ENCODE measurements at regions not wholly inside any gene's neighbourhood (a gene's known extent, or its start where the extent isn't known, plus 50 kb on each side); places are given as distances from the start of the nearest gene placed in this dataset.

GRCh38 chr4:24655326-24655725 is 71.0 kb upstream of the DHX15 start:
- TF ChIP-seq, protein P1, sequence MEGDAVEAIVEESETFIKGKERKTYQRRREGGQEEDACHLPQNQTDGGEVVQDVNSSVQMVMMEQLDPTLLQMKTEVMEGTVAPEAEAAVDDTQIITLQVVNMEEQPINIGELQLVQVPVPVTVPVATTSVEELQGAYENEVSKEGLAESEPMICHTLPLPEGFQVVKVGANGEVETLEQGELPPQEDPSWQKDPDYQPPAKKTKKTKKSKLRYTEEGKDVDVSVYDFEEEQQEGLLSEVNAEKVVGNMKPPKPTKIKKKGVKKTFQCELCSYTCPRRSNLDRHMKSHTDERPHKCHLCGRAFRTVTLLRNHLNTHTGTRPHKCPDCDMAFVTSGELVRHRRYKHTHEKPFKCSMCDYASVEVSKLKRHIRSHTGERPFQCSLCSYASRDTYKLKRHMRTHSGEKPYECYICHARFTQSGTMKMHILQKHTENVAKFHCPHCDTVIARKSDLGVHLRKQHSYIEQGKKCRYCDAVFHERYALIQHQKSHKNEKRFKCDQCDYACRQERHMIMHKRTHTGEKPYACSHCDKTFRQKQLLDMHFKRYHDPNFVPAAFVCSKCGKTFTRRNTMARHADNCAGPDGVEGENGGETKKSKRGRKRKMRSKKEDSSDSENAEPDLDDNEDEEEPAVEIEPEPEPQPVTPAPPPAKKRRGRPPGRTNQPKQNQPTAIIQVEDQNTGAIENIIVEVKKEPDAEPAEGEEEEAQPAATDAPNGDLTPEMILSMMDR (IDR thresholded peaks at IDR 0.05), result no peak
- no peaks in the 10 kb centered on the region for H3K36me3 ChIP-seq
- no peak for DNase-seq (ENCODE audit: low spot score)
- no peaks in the 10 kb centered on the region for H3K9me3 ChIP-seq
- no peaks in the 10 kb centered on the region for H3K4me1 ChIP-seq
- no peak overlapping the region for H3K4me3 ChIP-seq
- H3K27me3 ChIP-seq, result no peaks in the 10 kb centered on the region
- H3K27ac ChIP-seq, result no peak overlapping the region

GRCh38 chr4:24655971-24656370 is 71.6 kb upstream of the DHX15 start:
- H3K4me3 ChIP-seq, result no peak overlapping the region
- H3K9me3 ChIP-seq, result no peaks in the 10 kb centered on the region
- TF ChIP-seq, protein P1 (IDR thresholded peaks at IDR 0.05), result no peak
- H3K27ac ChIP-seq, result no peak overlapping the region
- no peaks in the 10 kb centered on the region for H3K27me3 ChIP-seq
- no peaks in the 10 kb centered on the region for H3K4me1 ChIP-seq
- DNase-seq (ENCODE audit: low spot score), result no peak
- no peaks in the 10 kb centered on the region for H3K36me3 ChIP-seq

GRCh38 chr4:24656906-24657305 is 72.6 kb upstream of the DHX15 start:
- Histone ChIP-seq H3K27ac (no peak overlapping the region), H3K27me3 (no peaks in the 10 kb centered on the region), H3K9me3 (no peaks in the 10 kb centered on the region), H3K4me3 (no peak overlapping the region), H3K36me3 (no peaks in the 10 kb centered on the region), H3K4me1 (no peaks in the 10 kb centered on the region)
- DNase-seq (ENCODE audit: low spot score), result no peak
- TF ChIP-seq, protein P1 (IDR thresholded peaks at IDR 0.05), result no peak

DNA sequence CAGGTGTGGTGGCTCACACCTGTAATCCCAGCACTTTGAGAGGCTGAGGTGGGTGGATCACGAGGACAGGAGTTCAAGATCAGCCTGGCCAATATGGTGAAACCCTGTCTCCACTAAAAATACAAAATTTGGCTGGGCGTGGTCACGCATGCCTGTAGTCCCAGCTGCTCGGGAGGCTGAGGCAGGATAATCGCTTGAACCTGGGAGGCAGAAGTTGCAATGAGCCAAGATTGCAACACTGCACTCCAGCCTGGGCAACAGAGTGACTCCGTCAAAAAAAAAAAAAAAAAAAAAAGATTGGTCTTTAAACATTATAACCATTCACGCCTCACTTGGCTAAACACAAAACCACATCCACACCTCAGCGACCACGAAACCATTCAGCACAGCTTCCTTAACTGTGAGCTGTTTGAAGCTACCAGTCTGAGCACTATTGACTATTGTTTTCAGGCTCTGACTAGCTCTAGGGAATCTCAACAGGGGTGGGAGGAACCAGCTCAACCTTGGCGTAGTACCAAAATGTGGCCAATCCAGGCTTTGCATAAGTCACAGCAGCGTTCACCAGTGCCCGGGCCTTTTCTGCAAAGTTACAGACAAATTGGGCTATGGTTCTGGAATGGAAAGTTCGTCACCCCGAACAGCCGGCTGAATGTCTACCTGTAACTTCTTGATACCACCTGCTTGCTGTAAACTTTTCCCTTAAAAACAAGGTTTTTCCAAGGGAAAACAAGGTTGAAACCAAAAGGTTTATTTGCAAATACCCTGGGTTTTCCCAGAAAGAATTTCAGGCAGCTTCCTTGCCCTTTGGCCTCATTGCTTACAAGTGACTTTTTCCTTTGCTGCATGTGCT is 73.6 kb upstream of the DHX15 start:
- Histone ChIP-seq H3K4me1 (no peaks in the 10 kb centered on the region), H3K36me3 (no peaks in the 10 kb centered on the region), H3K27me3 (no peaks in the 10 kb centered on the region), H3K9me3 (no peaks in the 10 kb centered on the region), H3K4me3 (no peak overlapping the region), H3K27ac (peak overlapping the region in 1 of 2 donors; percentile 29)
- TF ChIP-seq, protein P1 (IDR thresholded peaks at IDR 0.05), result no peak
- peak; percentile 63 for DNase-seq (ENCODE audit: low spot score)

DNA sequence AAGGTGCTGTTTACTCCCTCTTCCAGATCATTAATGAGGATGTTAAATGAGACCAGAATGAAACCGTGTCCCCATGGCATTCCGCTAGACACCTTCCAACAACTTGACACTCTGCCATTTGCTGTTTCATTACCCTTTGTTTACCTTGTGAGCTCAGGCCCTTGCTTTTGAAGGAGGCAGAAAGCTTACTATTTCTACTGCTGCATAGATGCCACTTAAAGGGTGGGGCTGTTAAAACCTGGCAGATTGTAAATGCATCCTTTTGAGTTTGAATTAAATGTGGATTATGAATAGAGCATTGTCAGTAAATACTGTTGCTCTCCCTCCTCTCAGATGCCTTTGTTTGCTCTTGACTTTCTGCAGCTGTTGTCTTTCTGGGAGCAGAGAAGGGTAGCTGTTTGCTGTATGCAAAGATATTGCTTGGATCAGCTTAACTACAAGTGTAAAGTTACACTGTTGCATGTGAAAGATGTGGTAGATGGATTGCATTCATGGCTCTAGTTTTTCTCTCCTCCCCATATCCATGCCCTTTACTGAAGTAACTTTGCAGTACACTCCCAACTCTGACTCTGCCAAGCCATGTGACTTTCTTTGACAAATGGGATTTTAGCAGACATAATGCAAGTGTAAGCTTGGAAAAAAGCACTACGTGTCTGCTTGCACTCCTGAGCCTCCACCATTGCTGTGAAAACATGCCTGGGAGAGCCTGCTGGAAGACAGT is 75.0 kb upstream of the DHX15 start:
- TF ChIP-seq, protein P1 (IDR thresholded peaks at IDR 0.05), result no peak
- Histone ChIP-seq H3K36me3 (no peaks in the 10 kb centered on the region), H3K4me1 (no peaks in the 10 kb centered on the region), H3K27me3 (no peaks in the 10 kb centered on the region), H3K9me3 (no peaks in the 10 kb centered on the region), H3K4me3 (no peak overlapping the region), H3K27ac (no peak overlapping the region)
- no peak for DNase-seq (ENCODE audit: low spot score)
